WTC11 (cell line): ENCODE measurements at regions not wholly inside any gene's neighbourhood (a gene's known extent, or its start where the extent isn't known, plus 50 kb on each side); places are given as distances from the start of the nearest gene placed in this dataset.

Experiments
- ATAC-seq: fragments of 200-7000 bp; cut with Tn5 transposase; 2 replicates; pipeline ENCODE4 v1.10.0; 2021; ENCODE audit warnings: mild to moderate bottlenecking, moderate library complexity
- CTCF ChIA-PET: fragments of 300-600 bp; sonication (Branson Sonifier 250); formaldehyde crosslinking; loops from one replicate; lab custom pipeline; 2021; ENCODE audit warnings: antibody characterized with exemption; lab: Charles Lee
- POLR2A ChIA-PET: fragments of 350-600 bp; sonication (Branson Sonifier 250); formaldehyde crosslinking; loops from one replicate; lab custom pipeline; 2021; ENCODE audit warnings: antibody characterized with exemption; lab: Charles Lee
- DNase-seq: peaks from one replicate; pipeline ENCODE4 v3.0.0; 2021; ENCODE audit warnings: low spot score
- H3K27ac Mint-ChIP-seq: 2 replicates; pipeline ENCODE4 v1.8.0; 2021; ENCODE audit warnings: mixed read lengths
- H3K27me3 Mint-ChIP-seq: 2 replicates; pipeline ENCODE4 v1.8.0; 2021; ENCODE audit warnings: low read depth, mild to moderate bottlenecking, moderate library complexity, mixed read lengths
- H3K36me3 Mint-ChIP-seq: 2 replicates; pipeline ENCODE4 v1.8.0; 2021; ENCODE audit warnings: mixed read lengths
- H3K4me1 Mint-ChIP-seq: 2 replicates; pipeline ENCODE4 v1.8.0; 2022; ENCODE audit warnings: mixed read lengths
- H3K4me3 Mint-ChIP-seq: 2 replicates; pipeline ENCODE4 v1.8.0; 2021; ENCODE audit warnings: mild to moderate bottlenecking, moderate library complexity, mixed read lengths
- H3K9me3 Mint-ChIP-seq: 2 replicates; pipeline ENCODE4 v1.8.0; 2021; ENCODE audit warnings: mixed read lengths
- GABPB1 ChIP-seq: sonication (generic); formaldehyde crosslinking; IDR thresholded peaks from 2 replicates; pipeline ENCODE4 v1.8.1; 2023; ENCODE audit warnings: mild to moderate bottlenecking, missing genetic modification reagents
- NFE2L1 ChIP-seq: sonication (generic); formaldehyde crosslinking; IDR thresholded peaks from 2 replicates; pipeline ENCODE4 v1.8.1; 2023; ENCODE audit warnings: missing genetic modification reagents
- NR1H2 ChIP-seq: sonication (generic); formaldehyde crosslinking; IDR thresholded peaks from 2 replicates; pipeline ENCODE4 v1.9.0; 2021; ENCODE audit warnings: mild to moderate bottlenecking, moderate library complexity, missing genetic modification reagents
- NR3C1 ChIP-seq: sonication (generic); formaldehyde crosslinking; conservative IDR thresholded peaks from 2 replicates; pipeline ENCODE4 v1.8.1; 2023; ENCODE audit warnings: low read depth, mild to moderate bottlenecking, missing genetic modification reagents
- SMAD3 ChIP-seq: sonication (generic); formaldehyde crosslinking; IDR thresholded peaks from 2 replicates; pipeline ENCODE4 v1.8.0; 2022; ENCODE audit warnings: missing genetic modification reagents, mild to moderate bottlenecking, borderline replicate concordance
- TEAD1 ChIP-seq: sonication (generic); formaldehyde crosslinking; IDR thresholded peaks from 2 replicates; pipeline ENCODE4 v1.8.0; 2022; ENCODE audit warnings: mild to moderate bottlenecking, missing genetic modification reagents
- TP53 ChIP-seq: sonication (generic); formaldehyde crosslinking; IDR thresholded peaks from 2 replicates; pipeline ENCODE4 v1.8.1; 2023; ENCODE audit warnings: mild to moderate bottlenecking, missing genetic modification reagents
- ZNF671 ChIP-seq: fragments of 250-450 bp; sonication (Bioruptor Pico); IDR thresholded peaks from 2 replicates; pipeline ENCODE4 v1.8.0; 2021; ENCODE audit warnings: mild to moderate bottlenecking
- TF ChIP-seq, protein P1 (sequence below): sonication (generic); formaldehyde crosslinking; IDR thresholded peaks from 2 replicates; pipeline ENCODE4 v1.8.1; 2023; ENCODE audit warnings: mild to moderate bottlenecking, missing genetic modification reagents, borderline replicate concordance
- TF ChIP-seq, protein P2 (sequence below): fragments of 250-450 bp; sonication (Bioruptor Pico); conservative IDR thresholded peaks from 2 replicates; pipeline ENCODE4 v1.9.0; 2021; ENCODE audit warnings: mild to moderate bottlenecking
- TF ChIP-seq, protein P3 (sequence below): sonication (generic); formaldehyde crosslinking; IDR thresholded peaks from 2 replicates; pipeline ENCODE4 v1.8.0; 2023; ENCODE audit warnings: missing genetic modification reagents
- TF ChIP-seq, protein P4 (sequence below): fragments of 200-600 bp; IDR thresholded peaks from 2 replicates; pipeline ENCODE4 v1.8.0; 2022; ENCODE audit warnings: antibody characterized with exemption

DNA sequence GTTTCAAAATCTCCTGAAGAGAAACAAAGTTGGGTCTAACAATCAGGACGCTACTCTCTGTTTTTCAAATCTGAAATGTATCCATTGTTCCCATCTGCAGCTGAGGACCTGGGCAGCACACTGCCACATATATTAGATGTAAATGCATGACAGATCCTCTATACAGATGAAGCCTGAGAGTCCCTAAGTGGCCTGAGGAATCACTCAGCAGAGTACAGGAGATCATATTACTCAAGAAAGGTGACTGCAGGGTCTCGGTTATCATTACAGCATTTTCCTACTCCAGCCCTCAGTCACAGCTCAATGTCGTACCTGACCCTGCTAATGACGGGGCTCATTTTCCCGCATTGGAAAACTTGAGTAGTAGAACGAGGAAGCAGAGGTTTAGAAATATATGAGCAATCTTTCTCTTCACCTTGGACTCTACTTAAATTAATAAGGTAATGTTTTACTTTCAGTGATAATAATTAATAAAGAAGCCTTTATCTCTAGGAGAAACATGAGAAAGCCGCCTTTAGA is 256.2 kb upstream of the IRAK1BP1 start (continued):
- TF ChIP-seq GABPB1 (CRISPR knock-in tag) (no peak), TP53 (CRISPR knock-in tag) (no peak), NFE2L1 (CRISPR knock-in tag) (no peak), SMAD3 (CRISPR knock-in tag) (no peak), NR1H2 (CRISPR knock-in tag) (no peak), NR3C1 (CRISPR knock-in tag) (no peak)
- TF ChIP-seq, protein P1, sequence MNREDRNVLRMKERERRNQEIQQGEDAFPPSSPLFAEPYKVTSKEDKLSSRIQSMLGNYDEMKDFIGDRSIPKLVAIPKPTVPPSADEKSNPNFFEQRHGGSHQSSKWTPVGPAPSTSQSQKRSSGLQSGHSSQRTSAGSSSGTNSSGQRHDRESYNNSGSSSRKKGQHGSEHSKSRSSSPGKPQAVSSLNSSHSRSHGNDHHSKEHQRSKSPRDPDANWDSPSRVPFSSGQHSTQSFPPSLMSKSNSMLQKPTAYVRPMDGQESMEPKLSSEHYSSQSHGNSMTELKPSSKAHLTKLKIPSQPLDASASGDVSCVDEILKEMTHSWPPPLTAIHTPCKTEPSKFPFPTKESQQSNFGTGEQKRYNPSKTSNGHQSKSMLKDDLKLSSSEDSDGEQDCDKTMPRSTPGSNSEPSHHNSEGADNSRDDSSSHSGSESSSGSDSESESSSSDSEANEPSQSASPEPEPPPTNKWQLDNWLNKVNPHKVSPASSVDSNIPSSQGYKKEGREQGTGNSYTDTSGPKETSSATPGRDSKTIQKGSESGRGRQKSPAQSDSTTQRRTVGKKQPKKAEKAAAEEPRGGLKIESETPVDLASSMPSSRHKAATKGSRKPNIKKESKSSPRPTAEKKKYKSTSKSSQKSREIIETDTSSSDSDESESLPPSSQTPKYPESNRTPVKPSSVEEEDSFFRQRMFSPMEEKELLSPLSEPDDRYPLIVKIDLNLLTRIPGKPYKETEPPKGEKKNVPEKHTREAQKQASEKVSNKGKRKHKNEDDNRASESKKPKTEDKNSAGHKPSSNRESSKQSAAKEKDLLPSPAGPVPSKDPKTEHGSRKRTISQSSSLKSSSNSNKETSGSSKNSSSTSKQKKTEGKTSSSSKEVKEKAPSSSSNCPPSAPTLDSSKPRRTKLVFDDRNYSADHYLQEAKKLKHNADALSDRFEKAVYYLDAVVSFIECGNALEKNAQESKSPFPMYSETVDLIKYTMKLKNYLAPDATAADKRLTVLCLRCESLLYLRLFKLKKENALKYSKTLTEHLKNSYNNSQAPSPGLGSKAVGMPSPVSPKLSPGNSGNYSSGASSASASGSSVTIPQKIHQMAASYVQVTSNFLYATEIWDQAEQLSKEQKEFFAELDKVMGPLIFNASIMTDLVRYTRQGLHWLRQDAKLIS (CRISPR knock-in tag): no peak

DNA sequence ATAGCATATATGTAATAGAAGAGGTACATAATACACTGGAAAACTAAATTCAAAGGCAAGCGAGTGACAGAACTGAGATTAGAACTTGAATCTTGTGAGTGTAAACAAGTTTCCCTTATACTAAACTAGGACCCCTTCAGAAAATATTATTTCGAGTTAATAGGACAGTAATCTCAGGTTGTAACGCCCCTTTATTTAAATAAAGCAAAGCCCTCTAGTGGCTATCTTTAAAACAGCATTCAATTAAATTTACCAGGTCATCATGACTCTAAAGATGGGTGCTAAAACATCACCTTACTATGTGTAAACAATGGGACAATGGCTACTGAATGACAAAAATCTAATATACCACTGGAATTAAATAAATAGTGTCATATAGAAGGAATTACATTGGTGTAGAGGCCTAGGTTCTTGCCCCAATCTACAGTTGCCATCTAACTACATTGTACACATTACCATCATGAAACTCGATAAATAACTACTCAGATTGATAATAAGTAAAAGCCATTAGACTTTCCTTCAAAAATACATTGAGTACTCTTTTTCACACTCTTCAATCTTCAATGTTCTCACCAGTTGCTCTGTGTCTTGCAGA is 255.4 kb upstream of the IRAK1BP1 start:
- DNase-seq: no peak
- no peaks in the 10 kb centered on the region for H3K36me3 Mint-ChIP-seq
- CTCF ChIA-PET: interaction anchor here (1.9 kb wide), 1 partner anchor 11 kb away, joined by 6 read pairs; no protein-coding TSS in a partner anchor

DNA sequence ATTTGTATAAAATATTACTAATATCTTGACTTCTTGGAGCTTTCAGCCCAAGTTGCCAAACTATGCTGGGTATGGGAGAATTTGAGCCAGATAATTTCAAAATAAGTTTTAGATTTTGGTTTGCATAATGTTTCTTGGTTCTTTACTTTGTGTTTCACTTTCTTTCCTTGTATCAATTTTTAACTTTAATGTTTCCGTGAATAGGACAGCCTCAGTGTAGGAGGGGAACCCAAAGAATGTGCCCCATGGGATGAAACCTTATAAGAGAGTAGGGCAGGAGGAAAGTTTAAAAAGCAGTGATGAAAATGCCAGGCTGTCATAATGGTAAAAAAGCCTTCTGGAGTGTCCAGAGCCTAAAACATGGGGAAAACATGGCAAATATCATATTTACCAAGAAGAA is 252.4 kb upstream of the IRAK1BP1 start:
- Mint-ChIP-seq H3K27ac (no peak overlapping the region), H3K4me3 (no peak overlapping the region), H3K36me3 (no peaks in the 10 kb centered on the region), H3K27me3 (no peaks in the 10 kb centered on the region), H3K4me1 (peaks cover 7% of the 10 kb centered on the region), H3K9me3 (no peaks in the 10 kb centered on the region)
- TF ChIP-seq, protein P2, sequence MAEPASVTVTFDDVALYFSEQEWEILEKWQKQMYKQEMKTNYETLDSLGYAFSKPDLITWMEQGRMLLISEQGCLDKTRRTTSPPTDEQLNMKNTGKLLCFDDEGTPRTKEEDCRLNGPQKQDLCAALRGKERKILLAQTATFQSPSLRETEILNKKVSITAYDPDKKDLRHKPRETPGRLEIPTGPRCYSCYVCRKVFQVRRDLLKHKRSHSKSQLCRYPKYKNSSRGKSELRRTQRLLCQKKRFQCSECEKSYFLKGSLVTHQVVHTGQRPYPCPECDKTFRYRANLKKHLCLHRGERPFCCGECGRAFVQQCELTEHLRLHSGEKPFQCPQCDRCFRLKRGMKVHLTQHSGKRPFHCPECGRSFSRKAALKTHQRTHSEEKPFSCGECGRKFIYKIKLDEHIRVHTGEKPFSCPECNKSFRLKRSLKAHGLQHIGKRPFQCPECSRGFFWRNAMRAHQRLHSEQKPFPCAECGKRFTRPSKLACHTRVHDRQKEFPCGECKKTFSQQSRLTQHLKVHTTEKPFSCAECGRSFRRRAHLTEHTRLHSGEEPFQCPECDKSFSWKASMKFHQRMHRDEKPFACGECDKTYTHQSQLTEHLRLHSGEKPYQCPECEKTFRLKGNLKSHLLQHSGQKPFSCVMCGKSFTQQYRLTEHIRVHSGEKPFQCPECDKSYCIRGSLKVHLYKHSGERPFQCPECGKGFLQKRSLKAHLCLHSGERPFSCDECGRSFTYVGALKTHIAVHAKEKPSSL (CRISPR knock-in tag): no peak
- TF ChIP-seq TP53 (CRISPR knock-in tag) (no peak), TEAD1 (CRISPR knock-in tag) (no peak)
- TF ChIP-seq, protein P3, sequence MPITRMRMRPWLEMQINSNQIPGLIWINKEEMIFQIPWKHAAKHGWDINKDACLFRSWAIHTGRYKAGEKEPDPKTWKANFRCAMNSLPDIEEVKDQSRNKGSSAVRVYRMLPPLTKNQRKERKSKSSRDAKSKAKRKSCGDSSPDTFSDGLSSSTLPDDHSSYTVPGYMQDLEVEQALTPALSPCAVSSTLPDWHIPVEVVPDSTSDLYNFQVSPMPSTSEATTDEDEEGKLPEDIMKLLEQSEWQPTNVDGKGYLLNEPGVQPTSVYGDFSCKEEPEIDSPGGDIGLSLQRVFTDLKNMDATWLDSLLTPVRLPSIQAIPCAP (CRISPR knock-in tag): no peak
- ATAC-seq (no peak), DNase-seq (no peak)
- POLR2A ChIA-PET: no interaction called here
- CTCF ChIA-PET: no interaction called here

More for the DNA sequence above, 255.4 kb upstream of the IRAK1BP1 start:
- peak; percentile 53 for ATAC-seq
- Mint-ChIP-seq H3K27me3 (no peaks in the 10 kb centered on the region), H3K27ac (no peak overlapping the region), H3K4me3 (no peak overlapping the region), H3K4me1 (peaks cover 10% of the 10 kb centered on the region), H3K9me3 (no peaks in the 10 kb centered on the region)
- TF ChIP-seq, protein P4, sequence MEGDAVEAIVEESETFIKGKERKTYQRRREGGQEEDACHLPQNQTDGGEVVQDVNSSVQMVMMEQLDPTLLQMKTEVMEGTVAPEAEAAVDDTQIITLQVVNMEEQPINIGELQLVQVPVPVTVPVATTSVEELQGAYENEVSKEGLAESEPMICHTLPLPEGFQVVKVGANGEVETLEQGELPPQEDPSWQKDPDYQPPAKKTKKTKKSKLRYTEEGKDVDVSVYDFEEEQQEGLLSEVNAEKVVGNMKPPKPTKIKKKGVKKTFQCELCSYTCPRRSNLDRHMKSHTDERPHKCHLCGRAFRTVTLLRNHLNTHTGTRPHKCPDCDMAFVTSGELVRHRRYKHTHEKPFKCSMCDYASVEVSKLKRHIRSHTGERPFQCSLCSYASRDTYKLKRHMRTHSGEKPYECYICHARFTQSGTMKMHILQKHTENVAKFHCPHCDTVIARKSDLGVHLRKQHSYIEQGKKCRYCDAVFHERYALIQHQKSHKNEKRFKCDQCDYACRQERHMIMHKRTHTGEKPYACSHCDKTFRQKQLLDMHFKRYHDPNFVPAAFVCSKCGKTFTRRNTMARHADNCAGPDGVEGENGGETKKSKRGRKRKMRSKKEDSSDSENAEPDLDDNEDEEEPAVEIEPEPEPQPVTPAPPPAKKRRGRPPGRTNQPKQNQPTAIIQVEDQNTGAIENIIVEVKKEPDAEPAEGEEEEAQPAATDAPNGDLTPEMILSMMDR: peak; percentile 29; the same call in 1 of the 2 replicates
- TF ChIP-seq NR1H2 (CRISPR knock-in tag): no peak
- no peak for TF ChIP-seq ZNF671
- POLR2A ChIA-PET: no interaction called here
